ENCODE measurements at regions not wholly inside any gene's neighbourhood (a gene's known extent, or its start where the extent isn't known, plus 50 kb on each side); places are given as distances from the start of the nearest gene placed in this dataset.

GRCh38 chr15:87566236-87566635 lies 690.3 kb downstream of the NTRK3 start (continued):
- TF ChIP-seq KDM4A (IDR thresholded peaks at IDR 0.05; ENCODE audit: low read depth, low read length, severe bottlenecking) (no peak), CBX5 (IDR thresholded peaks at IDR 0.05; ENCODE audit: low read depth, low read length) (no peak), TCF12 (IDR thresholded peaks at IDR 0.05; ENCODE audit: low read depth, low read length) (no peak)
